ENCODE measurements at regions not wholly inside any gene's neighbourhood (a gene's known extent, or its start where the extent isn't known, plus 50 kb on each side); places are given as distances from the start of the nearest gene placed in this dataset.

- no peak for DNase-seq (ENCODE audit: low read depth)
- H3K4me3 ChIP-seq (ENCODE audit: low read depth, low read length) = no peak overlapping the region
- no peak for TF ChIP-seq CTCF (conservative IDR thresholded peaks at IDR 0.05; ENCODE audit: low read depth, low read length)
These were observed 212.5 kb upstream of the PPP2R2D start for GRCh38 chr10:131688304-131688703.

- DNase-seq (ENCODE audit: low read depth) = no peak
- no peak overlapping the region for H3K4me3 ChIP-seq (ENCODE audit: low read depth, low read length)
- TF ChIP-seq CTCF (conservative IDR thresholded peaks at IDR 0.05; ENCODE audit: low read depth, low read length) = no peak
These were observed 211.8 kb upstream of the PPP2R2D start for GRCh38 chr10:131689016-131689415.

GRCh38 chr10:131689486-131689885 is 211.3 kb upstream of the PPP2R2D start:
- DNase-seq (ENCODE audit: low read depth) = no peak
- no peak for TF ChIP-seq CTCF (conservative IDR thresholded peaks at IDR 0.05; ENCODE audit: low read depth, low read length)
- no peak overlapping the region for H3K4me3 ChIP-seq (ENCODE audit: low read depth, low read length)

- no peak for TF ChIP-seq CTCF (conservative IDR thresholded peaks at IDR 0.05; ENCODE audit: low read depth, low read length)
- no peak overlapping the region for H3K4me3 ChIP-seq (ENCODE audit: low read depth, low read length)
- no peak for DNase-seq (ENCODE audit: low read depth)
These were observed 210.7 kb upstream of the PPP2R2D start for GRCh38 chr10:131689954-131690757.

GRCh38 chr10:131690805-131691239 is 210.0 kb upstream of the PPP2R2D start:
- DNase-seq (ENCODE audit: low read depth) = no peak
- TF ChIP-seq CTCF (conservative IDR thresholded peaks at IDR 0.05; ENCODE audit: low read depth, low read length) = no peak
- H3K4me3 ChIP-seq (ENCODE audit: low read depth, low read length) = no peak overlapping the region

- no peak for DNase-seq (ENCODE audit: low read depth)
- TF ChIP-seq CTCF (conservative IDR thresholded peaks at IDR 0.05; ENCODE audit: low read depth, low read length) = no peak
- no peak overlapping the region for H3K4me3 ChIP-seq (ENCODE audit: low read depth, low read length)
These were observed 209.2 kb upstream of the PPP2R2D start for GRCh38 chr10:131691481-131692090.

Data from epithelial cell of proximal tubule (primary cell).